ENCODE measurements at regions not wholly inside any gene's neighbourhood (a gene's known extent, or its start where the extent isn't known, plus 50 kb on each side); places are given as distances from the start of the nearest gene placed in this dataset.

GRCh38 chr7:86991093-86991769, 68.2 kb downstream of the ELAPOR2 start:
- TF ChIP-seq CTCF (conservative IDR thresholded peaks at IDR 0.05; ENCODE audit: low read length) (no peak), EZH2phosphoT487 (IDR thresholded peaks at IDR 0.05; ENCODE audit: borderline replicate concordance) (no peak)
